HG03175 (cell line): ENCODE measurements at regions not wholly inside any gene's neighbourhood (a gene's known extent, or its start where the extent isn't known, plus 50 kb on each side); places are given as distances from the start of the nearest gene placed in this dataset.

Source experiments
- ATAC-seq: cut with Tn5 transposase; IDR thresholded peaks from one replicate; pipeline ENCODE4 v1.9.1; 2021; ENCODE audit warnings: mild to moderate bottlenecking, moderate library complexity; ENCODE audit not compliant: unreplicated experiment

DNA sequence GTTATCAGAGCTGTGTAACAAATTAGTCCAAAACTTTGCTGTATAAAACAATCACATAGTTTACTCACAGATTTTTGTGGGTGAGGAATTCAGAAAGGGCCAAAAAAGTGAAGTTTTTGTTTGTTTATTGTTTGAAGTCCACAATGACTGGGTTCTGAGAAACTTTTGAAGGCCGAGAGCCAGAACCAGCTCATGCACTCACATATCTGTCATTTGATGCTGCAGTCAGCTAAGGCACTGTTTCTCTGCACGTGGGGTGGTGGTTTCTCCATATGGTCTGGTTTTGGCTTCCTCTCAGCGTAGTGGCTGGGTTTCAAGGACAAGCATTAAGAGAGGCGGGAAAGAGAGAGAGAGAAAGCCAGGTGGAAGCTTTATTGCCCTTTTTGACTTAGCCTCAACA, 131.8 kb downstream of the TWIST2 start:
- no peak for ATAC-seq

DNA sequence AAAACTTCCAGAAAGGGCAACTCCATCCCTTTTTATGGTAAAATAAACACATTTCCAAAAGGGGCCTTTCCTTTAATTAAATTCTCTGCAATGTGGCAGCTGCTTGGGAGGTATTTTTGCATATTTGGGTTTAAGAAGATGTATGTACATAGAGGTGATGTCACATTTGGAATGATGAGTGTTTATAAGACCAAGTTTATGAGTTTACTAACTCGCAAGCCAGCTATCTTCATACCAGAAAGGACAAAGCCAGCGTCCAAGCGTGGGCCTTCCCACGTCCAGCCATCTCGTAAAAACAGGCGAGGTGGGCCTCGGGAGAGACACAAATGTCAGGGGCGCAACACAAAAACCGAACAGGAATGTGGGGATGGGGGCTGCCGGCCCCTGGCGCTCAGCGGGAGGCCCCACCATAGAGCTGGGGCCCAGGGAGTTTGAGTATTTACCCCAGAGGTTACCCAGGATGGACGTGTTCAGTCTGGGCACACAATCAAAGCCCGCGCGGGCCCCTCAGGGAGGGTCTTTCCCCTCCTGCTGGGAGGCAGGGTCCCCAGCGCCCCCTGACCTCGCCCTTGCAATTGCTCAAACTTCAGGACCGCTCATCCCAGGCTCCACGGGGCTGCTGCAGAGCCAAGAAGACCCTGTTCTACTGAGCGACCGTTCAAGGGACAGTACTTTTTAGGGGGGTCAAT, 137.3 kb downstream of the TWIST2 start:
- ATAC-seq: no peak

DNA sequence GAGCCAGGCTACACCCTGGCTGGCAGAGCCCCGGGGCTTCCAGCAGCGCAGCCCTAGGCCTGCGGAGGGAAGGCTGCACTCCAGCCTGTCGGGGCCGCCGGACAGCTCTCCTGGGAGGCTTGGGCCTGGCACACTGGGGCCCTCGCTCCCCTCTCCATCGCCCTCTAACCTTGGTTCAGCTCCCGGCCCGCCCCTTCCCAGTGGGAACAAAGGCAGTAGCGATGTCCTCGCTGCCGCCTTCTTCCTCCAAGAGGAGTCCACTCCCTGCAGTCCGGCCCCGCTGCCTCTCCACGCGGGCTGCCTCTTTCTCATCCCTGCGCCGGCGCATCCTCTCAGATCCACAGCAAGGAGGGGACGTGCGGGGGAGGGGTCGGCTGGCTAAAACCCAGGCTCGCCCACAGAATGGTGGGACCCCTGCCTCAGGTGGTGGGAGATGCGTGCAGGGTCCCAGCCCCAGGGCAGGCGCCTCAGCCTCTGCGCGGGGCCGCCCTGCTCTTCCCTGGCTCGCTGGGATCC, 138.1 kb downstream of the TWIST2 start:
- no peak for ATAC-seq

- no peak for ATAC-seq
Measured at GRCh38 chr2:238986491-238987351, 138.8 kb downstream of the TWIST2 start.

DNA sequence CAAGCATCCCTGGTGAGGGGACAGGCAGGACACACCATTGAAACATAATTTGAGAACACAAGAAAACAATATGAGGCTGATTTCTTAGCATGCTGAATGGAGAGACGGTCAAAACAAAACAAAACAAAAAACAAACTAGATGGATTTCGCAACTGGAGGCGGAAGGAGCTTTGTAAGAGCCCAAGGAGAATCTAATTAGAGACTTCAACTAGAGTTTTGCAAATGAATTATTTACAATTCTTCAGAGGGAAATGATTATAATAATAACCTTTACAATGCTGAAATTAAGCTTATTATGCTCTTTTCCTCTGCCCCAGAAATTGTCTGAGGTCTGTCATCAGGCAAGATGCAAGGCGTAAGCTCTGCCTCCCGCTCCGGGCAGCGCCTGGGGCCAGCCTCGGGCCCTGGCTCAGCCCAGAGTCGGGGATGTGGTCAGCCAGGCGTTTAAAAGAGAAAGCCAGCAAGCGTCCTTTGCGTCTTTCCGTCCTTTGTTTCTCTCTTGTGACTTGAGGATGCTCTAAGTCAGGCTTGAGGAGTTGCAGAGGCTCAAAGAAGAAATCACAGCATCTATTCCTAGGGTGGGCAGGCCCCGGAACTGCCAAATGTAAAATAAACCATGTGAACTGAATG, 139.6 kb downstream of the TWIST2 start:
- no peak for ATAC-seq

GRCh38 chr2:238988105-238988504, 140.2 kb downstream of the TWIST2 start:
- ATAC-seq: no peak

GRCh38 chr2:238988752-238989151, 140.9 kb downstream of the TWIST2 start:
- ATAC-seq: no peak

GRCh38 chr2:238989484-238989883, 141.6 kb downstream of the TWIST2 start:
- ATAC-seq: no peak

GRCh38 chr2:238994432-238994831, 146.5 kb downstream of the TWIST2 start:
- ATAC-seq: no peak

DNA sequence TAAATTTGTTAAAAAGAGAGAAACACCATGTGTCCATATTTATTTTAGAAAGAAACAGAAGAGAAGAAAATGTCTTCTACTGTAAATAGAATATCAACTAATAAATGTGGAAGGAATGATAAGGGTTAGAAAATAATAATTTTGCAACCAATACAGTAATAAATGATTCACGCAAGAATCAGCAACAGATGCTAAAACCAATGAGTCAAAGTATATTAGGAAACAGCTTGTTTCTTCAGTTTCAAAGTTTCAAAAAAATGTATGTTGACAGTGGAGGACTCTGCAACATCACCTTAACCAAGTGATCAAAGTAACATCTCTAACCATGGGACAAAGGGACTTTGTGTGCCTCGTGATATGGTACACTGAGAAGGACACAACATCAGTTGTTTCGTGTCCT, 147.0 kb downstream of the TWIST2 start:
- no peak for ATAC-seq

- no peak for ATAC-seq
Measured at GRCh38 chr2:238995634-238996033, 147.7 kb downstream of the TWIST2 start.

GRCh38 chr2:238996331-238997136, 148.6 kb downstream of the TWIST2 start:
- no peak for ATAC-seq

GRCh38 chr2:238997137-238997390, 149.2 kb downstream of the TWIST2 start:
- no peak for ATAC-seq

DNA sequence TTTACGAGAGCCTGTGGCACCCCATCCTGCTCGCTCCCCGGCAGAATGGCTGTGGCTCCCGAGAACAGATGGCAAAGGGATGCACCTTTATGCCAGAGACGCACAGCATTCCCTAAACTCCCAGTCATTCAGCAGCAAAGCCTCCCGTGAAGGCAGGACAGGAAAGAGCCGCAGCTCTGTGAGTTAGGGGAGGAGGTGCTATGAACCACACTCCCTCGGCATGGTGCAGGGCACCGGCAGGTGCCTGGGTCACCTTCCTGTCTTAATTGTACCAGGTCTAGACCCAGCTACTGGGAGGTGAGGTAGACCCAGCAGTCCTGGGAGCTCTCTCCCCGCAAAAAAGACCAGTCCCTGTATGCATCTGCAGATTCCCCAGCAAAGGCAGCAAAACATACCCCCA, 149.8 kb downstream of the TWIST2 start:
- ATAC-seq: no peak
